ENCODE measurements at regions not wholly inside any gene's neighbourhood (a gene's known extent, or its start where the extent isn't known, plus 50 kb on each side); places are given as distances from the start of the nearest gene placed in this dataset.

- no peak overlapping the region for H3K4me3 ChIP-seq (ENCODE audit: low read depth, low read length)
- TF ChIP-seq, protein P1, sequence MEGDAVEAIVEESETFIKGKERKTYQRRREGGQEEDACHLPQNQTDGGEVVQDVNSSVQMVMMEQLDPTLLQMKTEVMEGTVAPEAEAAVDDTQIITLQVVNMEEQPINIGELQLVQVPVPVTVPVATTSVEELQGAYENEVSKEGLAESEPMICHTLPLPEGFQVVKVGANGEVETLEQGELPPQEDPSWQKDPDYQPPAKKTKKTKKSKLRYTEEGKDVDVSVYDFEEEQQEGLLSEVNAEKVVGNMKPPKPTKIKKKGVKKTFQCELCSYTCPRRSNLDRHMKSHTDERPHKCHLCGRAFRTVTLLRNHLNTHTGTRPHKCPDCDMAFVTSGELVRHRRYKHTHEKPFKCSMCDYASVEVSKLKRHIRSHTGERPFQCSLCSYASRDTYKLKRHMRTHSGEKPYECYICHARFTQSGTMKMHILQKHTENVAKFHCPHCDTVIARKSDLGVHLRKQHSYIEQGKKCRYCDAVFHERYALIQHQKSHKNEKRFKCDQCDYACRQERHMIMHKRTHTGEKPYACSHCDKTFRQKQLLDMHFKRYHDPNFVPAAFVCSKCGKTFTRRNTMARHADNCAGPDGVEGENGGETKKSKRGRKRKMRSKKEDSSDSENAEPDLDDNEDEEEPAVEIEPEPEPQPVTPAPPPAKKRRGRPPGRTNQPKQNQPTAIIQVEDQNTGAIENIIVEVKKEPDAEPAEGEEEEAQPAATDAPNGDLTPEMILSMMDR (conservative IDR thresholded peaks at IDR 0.05; ENCODE audit: low read depth, low read length) = no peak
- DNase-seq (ENCODE audit: low read depth) = no peak
Measured at GRCh38 chr1:68287241-68287640, 54.9 kb upstream of the WLS start.

- no peak overlapping the region for H3K4me3 ChIP-seq (ENCODE audit: low read depth, low read length)
- TF ChIP-seq, protein P1 (conservative IDR thresholded peaks at IDR 0.05; ENCODE audit: low read depth, low read length) = no peak
- DNase-seq (ENCODE audit: low read depth) = no peak
Measured at GRCh38 chr1:68285046-68285445, 52.7 kb upstream of the WLS start.

DNA sequence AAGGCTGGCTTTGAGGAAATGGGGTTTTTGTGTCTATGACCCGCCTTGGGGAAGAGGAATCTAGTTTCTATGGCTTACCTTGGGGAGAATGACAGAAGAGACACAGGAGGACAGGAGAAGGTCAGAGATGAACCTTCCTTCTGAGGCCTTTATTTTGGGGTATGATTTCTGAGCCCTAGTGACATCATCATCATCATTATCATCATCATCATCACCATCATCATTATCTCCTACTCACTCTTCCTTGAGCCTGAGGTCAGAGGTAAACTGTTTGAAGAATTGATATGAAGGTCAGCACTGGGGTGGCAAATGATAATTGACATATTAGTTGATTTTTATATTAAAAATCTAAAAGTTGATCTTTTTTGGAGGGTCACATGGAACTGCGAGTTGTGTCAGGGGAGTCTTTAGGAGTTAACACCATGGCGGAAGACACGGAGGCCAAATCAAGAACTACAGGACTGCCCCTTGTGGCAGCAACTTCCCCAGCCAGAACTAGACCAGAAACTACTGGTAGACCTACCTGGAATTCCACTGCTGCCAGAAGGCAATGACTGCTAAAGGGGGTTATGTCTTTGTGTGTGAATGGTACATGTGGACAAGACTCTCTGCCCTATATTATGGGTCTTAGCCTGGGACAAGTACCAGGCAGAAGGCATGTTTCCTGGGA lies 49.8 kb upstream of the WLS start:
- H3K4me3 ChIP-seq (ENCODE audit: low read depth, low read length) = no peak overlapping the region
- TF ChIP-seq, protein P1 (conservative IDR thresholded peaks at IDR 0.05; ENCODE audit: low read depth, low read length) = no peak
- no peak for DNase-seq (ENCODE audit: low read depth)

Data from choroid plexus epithelial cell (primary cell).